ENCODE measurements at regions not wholly inside any gene's neighbourhood (a gene's known extent, or its start where the extent isn't known, plus 50 kb on each side); places are given as distances from the start of the nearest gene placed in this dataset.

GRCh38 chr4:149202117-149202516 lies 613.5 kb downstream of the IQCM start:
- H2AFZ ChIP-seq (ENCODE audit: low read depth, low read length, severe bottlenecking), result no peak overlapping the region
- H3K27ac ChIP-seq (ENCODE audit: low read depth, low read length), result no peak overlapping the region
- TF ChIP-seq, protein P1, sequence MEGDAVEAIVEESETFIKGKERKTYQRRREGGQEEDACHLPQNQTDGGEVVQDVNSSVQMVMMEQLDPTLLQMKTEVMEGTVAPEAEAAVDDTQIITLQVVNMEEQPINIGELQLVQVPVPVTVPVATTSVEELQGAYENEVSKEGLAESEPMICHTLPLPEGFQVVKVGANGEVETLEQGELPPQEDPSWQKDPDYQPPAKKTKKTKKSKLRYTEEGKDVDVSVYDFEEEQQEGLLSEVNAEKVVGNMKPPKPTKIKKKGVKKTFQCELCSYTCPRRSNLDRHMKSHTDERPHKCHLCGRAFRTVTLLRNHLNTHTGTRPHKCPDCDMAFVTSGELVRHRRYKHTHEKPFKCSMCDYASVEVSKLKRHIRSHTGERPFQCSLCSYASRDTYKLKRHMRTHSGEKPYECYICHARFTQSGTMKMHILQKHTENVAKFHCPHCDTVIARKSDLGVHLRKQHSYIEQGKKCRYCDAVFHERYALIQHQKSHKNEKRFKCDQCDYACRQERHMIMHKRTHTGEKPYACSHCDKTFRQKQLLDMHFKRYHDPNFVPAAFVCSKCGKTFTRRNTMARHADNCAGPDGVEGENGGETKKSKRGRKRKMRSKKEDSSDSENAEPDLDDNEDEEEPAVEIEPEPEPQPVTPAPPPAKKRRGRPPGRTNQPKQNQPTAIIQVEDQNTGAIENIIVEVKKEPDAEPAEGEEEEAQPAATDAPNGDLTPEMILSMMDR (IDR thresholded peaks at IDR 0.05; ENCODE audit: insufficient read depth, low read length, poor library complexity, severe bottlenecking), result no peak
- TF ChIP-seq EZH2phosphoT487 (conservative IDR thresholded peaks at IDR 0.05; ENCODE audit: low read length), result no peak
- no peak overlapping the region for H3K4me2 ChIP-seq (ENCODE audit: low read depth, low read length, poor library complexity, severe bottlenecking)
- no peak overlapping the region for H3K9ac ChIP-seq (ENCODE audit: low read length)
- H3K36me3 ChIP-seq (ENCODE audit: low read length), result no peaks in the 10 kb centered on the region
- no peaks in the 10 kb centered on the region for H3K79me2 ChIP-seq (ENCODE audit: insufficient read depth, low read length)
- H3K27me3 ChIP-seq (ENCODE audit: low read length), result no peaks in the 10 kb centered on the region
- no peaks in the 10 kb centered on the region for H3F3A ChIP-seq (ENCODE audit: insufficient read depth)
- no peaks in the 10 kb centered on the region for H3K9me2 ChIP-seq (replicated peaks; ENCODE audit: insufficient read depth, low read length)
- H3K4me3 ChIP-seq (ENCODE audit: insufficient read depth, low read length, poor library complexity, severe bottlenecking), result no peak overlapping the region
- no peaks in the 10 kb centered on the region for H3K9me3 ChIP-seq (ENCODE audit: insufficient read depth, low read length)
- H4K20me1 ChIP-seq (ENCODE audit: low read depth, low read length), result no peaks in the 10 kb centered on the region

DNA sequence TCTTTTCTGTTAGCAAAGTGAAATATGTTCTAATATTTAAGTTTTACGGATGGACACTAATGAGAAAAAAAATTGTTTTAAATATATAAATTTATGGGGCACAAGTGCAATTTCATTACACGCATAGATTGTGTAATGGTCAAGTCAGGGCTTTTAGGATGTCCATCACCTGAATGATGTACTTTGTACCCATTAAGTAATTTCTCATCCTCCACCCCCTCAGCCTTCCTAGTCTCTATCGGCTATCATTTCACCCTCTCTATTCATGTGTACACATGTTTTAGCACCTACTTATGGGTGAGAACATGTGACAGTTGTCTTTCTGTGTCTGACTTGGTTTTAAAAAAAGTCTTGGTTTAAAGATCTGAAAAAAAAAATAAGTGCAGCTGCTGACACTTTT lies 616.0 kb downstream of the IQCM start:
- H3K9me3 ChIP-seq (ENCODE audit: insufficient read depth, low read length), result no peaks in the 10 kb centered on the region
- no peaks in the 10 kb centered on the region for H3K79me2 ChIP-seq (ENCODE audit: insufficient read depth, low read length)
- no peaks in the 10 kb centered on the region for H3K9me2 ChIP-seq (replicated peaks; ENCODE audit: insufficient read depth, low read length)
- H2AFZ ChIP-seq (ENCODE audit: low read depth, low read length, severe bottlenecking), result no peak overlapping the region
- no peak overlapping the region for H3K9ac ChIP-seq (ENCODE audit: low read length)
- no peaks in the 10 kb centered on the region for H4K20me1 ChIP-seq (ENCODE audit: low read depth, low read length)
- no peak overlapping the region for H3K27ac ChIP-seq (ENCODE audit: low read depth, low read length)
- H3F3A ChIP-seq (ENCODE audit: insufficient read depth), result no peaks in the 10 kb centered on the region
- no peaks in the 10 kb centered on the region for H3K36me3 ChIP-seq (ENCODE audit: low read length)
- H3K4me3 ChIP-seq (ENCODE audit: insufficient read depth, low read length, poor library complexity, severe bottlenecking), result no peak overlapping the region
- no peak overlapping the region for H3K4me2 ChIP-seq (ENCODE audit: low read depth, low read length, poor library complexity, severe bottlenecking)
- TF ChIP-seq, protein P1 (IDR thresholded peaks at IDR 0.05; ENCODE audit: insufficient read depth, low read length, poor library complexity, severe bottlenecking), result no peak
- no peak for TF ChIP-seq EZH2phosphoT487 (conservative IDR thresholded peaks at IDR 0.05; ENCODE audit: low read length)
- H3K27me3 ChIP-seq (ENCODE audit: low read length), result no peaks in the 10 kb centered on the region

- TF ChIP-seq EZH2phosphoT487 (conservative IDR thresholded peaks at IDR 0.05; ENCODE audit: low read length), result no peak
- TF ChIP-seq, protein P1 (IDR thresholded peaks at IDR 0.05; ENCODE audit: insufficient read depth, low read length, poor library complexity, severe bottlenecking), result no peak
- H3F3A ChIP-seq (ENCODE audit: insufficient read depth), result no peaks in the 10 kb centered on the region
- no peak overlapping the region for H3K27ac ChIP-seq (ENCODE audit: low read depth, low read length)
- H3K9me3 ChIP-seq (ENCODE audit: insufficient read depth, low read length), result no peaks in the 10 kb centered on the region
- no peaks in the 10 kb centered on the region for H3K9me2 ChIP-seq (replicated peaks; ENCODE audit: insufficient read depth, low read length)
- no peaks in the 10 kb centered on the region for H4K20me1 ChIP-seq (ENCODE audit: low read depth, low read length)
- H3K79me2 ChIP-seq (ENCODE audit: insufficient read depth, low read length), result no peaks in the 10 kb centered on the region
- no peak overlapping the region for H3K4me3 ChIP-seq (ENCODE audit: insufficient read depth, low read length, poor library complexity, severe bottlenecking)
- H3K36me3 ChIP-seq (ENCODE audit: low read length), result no peaks in the 10 kb centered on the region
- H3K27me3 ChIP-seq (ENCODE audit: low read length), result no peaks in the 10 kb centered on the region
- H3K9ac ChIP-seq (ENCODE audit: low read length), result no peak overlapping the region
- no peak overlapping the region for H3K4me2 ChIP-seq (ENCODE audit: low read depth, low read length, poor library complexity, severe bottlenecking)
- H2AFZ ChIP-seq (ENCODE audit: low read depth, low read length, severe bottlenecking), result no peak overlapping the region
Measured at GRCh38 chr4:149194061-149194460, 621.6 kb downstream of the IQCM start.
